ENCODE measurements at regions not wholly inside any gene's neighbourhood (a gene's known extent, or its start where the extent isn't known, plus 50 kb on each side); places are given as distances from the start of the nearest gene placed in this dataset.

DNA sequence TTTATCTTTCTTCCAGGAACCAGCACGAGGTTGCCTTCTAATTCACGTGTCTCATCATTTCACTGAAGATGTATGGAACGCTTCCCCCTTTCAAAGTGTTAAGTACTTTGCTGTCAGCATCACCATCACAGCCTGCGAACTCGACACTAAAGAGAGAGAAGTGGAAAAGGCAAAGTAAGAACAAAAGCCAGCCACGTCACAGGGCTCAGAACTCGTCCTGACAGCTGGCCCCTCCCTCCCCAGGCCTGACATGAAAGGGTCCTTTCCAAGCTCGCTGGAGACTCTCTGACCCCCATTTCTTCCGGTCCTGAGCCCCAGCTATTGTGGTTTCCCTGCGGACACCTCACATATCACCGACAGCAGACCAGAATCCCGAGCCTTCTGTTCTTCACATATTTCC lies 177.8 kb upstream of the NTM start:
- ATAC-seq (no peak), DNase-seq (no peak)
- no peaks in the 10 kb centered on the region for H3K36me3 ChIP-seq
- TF ChIP-seq, protein P1, sequence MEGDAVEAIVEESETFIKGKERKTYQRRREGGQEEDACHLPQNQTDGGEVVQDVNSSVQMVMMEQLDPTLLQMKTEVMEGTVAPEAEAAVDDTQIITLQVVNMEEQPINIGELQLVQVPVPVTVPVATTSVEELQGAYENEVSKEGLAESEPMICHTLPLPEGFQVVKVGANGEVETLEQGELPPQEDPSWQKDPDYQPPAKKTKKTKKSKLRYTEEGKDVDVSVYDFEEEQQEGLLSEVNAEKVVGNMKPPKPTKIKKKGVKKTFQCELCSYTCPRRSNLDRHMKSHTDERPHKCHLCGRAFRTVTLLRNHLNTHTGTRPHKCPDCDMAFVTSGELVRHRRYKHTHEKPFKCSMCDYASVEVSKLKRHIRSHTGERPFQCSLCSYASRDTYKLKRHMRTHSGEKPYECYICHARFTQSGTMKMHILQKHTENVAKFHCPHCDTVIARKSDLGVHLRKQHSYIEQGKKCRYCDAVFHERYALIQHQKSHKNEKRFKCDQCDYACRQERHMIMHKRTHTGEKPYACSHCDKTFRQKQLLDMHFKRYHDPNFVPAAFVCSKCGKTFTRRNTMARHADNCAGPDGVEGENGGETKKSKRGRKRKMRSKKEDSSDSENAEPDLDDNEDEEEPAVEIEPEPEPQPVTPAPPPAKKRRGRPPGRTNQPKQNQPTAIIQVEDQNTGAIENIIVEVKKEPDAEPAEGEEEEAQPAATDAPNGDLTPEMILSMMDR (IDR thresholded peaks at IDR 0.05): no peak
- 73 to 79% methylated on average over 12 of the region's 12 CpGs for WGBS, 2 donors
- H3K27me3 ChIP-seq: no peaks in the 10 kb centered on the region
- intact Hi-C loops (cut with DNase I): no loop called here
- H3K4me1 ChIP-seq: peaks cover 0 to 22% (median 10%) of the 10 kb centered on the region in 9 donors
- no peaks in the 10 kb centered on the region for H3K9me3 ChIP-seq
- H3K4me3 ChIP-seq: no peak overlapping the region
- H3K27ac ChIP-seq: no peak overlapping the region

DNA sequence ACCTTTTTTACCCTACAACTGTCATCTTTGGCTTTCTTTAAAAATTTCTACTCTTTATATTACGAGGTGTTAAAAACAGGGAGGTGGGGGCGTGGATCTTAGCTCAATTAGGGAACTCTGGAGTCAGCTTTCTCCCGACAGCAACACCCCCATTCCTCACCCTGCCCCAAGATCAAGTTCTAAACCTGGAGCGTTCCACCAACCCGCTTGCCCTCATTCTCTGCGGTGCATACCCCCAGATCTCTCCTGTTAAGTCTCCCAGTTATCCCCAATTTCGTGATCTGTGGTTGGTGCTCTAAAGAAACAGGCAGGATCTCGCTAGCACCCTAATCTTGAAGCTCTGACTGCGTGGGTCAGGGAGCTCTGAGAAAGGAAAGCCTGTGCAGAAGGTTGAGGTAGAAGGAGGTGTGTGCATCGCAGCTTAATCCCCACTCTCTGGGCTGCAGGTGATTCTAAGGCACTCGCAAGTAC lies 177.3 kb upstream of the NTM start:
- Histone ChIP-seq H3K4me3 (no peak overlapping the region), H3K27ac (no peak overlapping the region), H3K9me3 (no peaks in the 10 kb centered on the region), H3K4me1 (peaks cover 0 to 22% (median 10%) of the 10 kb centered on the region in 9 donors), H3K27me3 (no peaks in the 10 kb centered on the region), H3K36me3 (no peaks in the 10 kb centered on the region)
- no peak for ATAC-seq
- DNase-seq: no peak
- TF ChIP-seq, protein P1 (IDR thresholded peaks at IDR 0.05): no peak
- WGBS, 2 donors: 87 to 89% methylated on average over 11 of the region's 11 CpGs
- intact Hi-C loops (cut with DNase I): no loop called here

GRCh38 chr11:131194726-131195125 lies 175.7 kb upstream of the NTM start:
- no peak overlapping the region for H3K4me3 ChIP-seq
- no peaks in the 10 kb centered on the region for H3K27me3 ChIP-seq
- TF ChIP-seq, protein P1 (IDR thresholded peaks at IDR 0.05): no peak
- 64 to 76% methylated on average over 6 of the region's 6 CpGs for WGBS, 2 donors
- H3K9me3 ChIP-seq: no peaks in the 10 kb centered on the region
- H3K4me1 ChIP-seq: peaks cover 0 to 22% (median 10%) of the 10 kb centered on the region in 9 donors
- ATAC-seq (no peak), DNase-seq (no peak)
- H3K27ac ChIP-seq: no peak overlapping the region
- H3K36me3 ChIP-seq: no peaks in the 10 kb centered on the region
- intact Hi-C loops (cut with DNase I): no loop called here

DNA sequence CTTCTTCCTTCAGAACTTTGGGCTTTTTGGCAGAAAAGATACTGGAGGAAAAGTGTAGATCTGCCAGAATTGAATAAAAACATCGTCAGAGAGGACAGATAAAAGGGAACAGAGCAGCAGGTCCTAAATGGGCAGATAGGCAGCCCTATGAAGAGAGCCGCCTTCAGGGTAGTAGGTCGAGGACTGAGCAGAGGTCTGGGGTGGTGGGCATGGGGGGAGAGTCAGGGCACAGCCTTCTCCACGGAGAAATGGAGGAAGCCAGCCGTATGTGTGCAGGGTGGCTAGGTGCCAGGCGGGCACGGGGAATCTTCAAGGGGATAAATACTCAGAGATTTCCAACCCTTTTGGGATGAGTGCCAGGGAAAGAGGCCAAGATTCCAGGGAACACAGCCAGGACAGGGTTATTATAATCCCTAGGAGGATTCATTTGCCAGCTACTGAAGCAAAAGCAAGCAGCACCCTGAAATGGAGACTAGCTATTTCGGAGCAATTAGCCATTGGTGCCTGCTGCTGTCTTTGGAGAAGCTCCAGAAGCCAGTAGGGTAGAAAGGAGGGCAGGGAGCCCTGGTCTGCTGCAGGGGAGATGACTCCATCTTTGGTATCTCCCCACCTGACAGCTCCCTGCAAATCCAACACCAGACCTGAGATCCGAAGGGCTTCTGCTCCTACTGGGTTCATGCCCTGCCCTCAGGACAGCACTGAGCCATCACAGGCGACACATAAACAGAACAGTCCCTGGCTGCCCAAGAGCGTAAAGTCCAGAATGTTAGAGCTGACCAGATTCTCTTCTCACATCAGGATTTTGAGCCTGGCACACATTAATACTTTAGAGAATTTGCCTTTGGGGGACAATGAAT lies 174.5 kb upstream of the NTM start:
- 13 to 23% methylated on average over 11 of the region's 11 CpGs for WGBS, 2 donors
- DNase-seq (peak; percentile 52 to 58), ATAC-seq (peak; percentile 56 to 85 (median 66))
- Histone ChIP-seq H3K36me3 (no peaks in the 10 kb centered on the region), H3K4me1 (peaks cover 0 to 22% (median 10%) of the 10 kb centered on the region in 9 donors), H3K4me3 (peak overlapping the region in 5 of 10 donors; percentile 18 to 30 (median 24)), H3K27me3 (no peaks in the 10 kb centered on the region), H3K27ac (peak overlapping the region in 6 of 10 donors; percentile 0 to 71 (median 44)), H3K9me3 (no peaks in the 10 kb centered on the region)
- intact Hi-C loops (cut with DNase I): no loop called here
- TF ChIP-seq, protein P1 (IDR thresholded peaks at IDR 0.05): no peak

All from heart right ventricle (tissue), 16 donors.